ENCODE measurements at regions not wholly inside any gene's neighbourhood (a gene's known extent, or its start where the extent isn't known, plus 50 kb on each side); places are given as distances from the start of the nearest gene placed in this dataset.

DNA sequence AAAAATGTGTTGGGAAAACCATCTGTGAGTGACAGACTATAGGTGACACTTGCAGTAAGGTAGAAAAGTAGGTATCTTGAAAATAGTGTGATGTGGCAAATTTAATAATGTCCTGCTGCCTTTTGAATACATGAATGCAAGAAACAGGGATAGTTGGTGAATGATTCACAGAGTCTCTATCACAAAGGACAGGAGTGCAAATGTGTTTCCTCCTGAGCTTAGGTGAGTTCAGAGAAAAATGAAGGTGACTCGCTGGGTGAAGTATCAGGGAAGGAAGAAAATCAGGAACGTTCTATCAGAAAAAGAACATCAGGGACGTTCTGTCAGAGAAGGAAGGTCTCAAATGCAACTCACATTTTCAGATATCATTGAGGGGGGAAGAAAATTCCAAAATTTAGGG is 557.8 kb upstream of the SLC35B3 start:
- CTCF ChIA-PET: no interaction called here
- no peaks in the 10 kb centered on the region for H3K36me3 ChIP-seq (ENCODE audit: control insufficient read depth in 2 of 2, extremely low read depth in 1 of 2, insufficient read depth in 2 of 2, low read length in 2 of 2)
- TF ChIP-seq MYC (IDR thresholded peaks at IDR 0.05; ENCODE audit: low read depth, low read length) (no peak), POLR2A (IDR thresholded peaks at IDR 0.05; ENCODE audit: low read depth, low read length) (no peak), FOS (IDR thresholded peaks at IDR 0.05; ENCODE audit: borderline replicate concordance, insufficient read depth, low read length) (no peak), POLR2AphosphoS5 (IDR thresholded peaks at IDR 0.05; ENCODE audit: insufficient read depth, low read depth, low read length) (no peak), JUN (IDR thresholded peaks at IDR 0.05; ENCODE audit: borderline replicate concordance, insufficient read depth, insufficient read length, low read depth) (no peak), EZH2 (IDR thresholded peaks at IDR 0.05; ENCODE audit: borderline replicate concordance, low read depth, low read length, severe bottlenecking) (no peak), GATA2 (IDR thresholded peaks at IDR 0.05; ENCODE audit: insufficient read depth, insufficient read length, low read depth, low read length) (no peak)
- TF ChIP-seq, protein P1, sequence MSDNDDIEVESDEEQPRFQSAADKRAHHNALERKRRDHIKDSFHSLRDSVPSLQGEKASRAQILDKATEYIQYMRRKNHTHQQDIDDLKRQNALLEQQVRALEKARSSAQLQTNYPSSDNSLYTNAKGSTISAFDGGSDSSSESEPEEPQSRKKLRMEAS (IDR thresholded peaks at IDR 0.05; ENCODE audit: insufficient read depth, insufficient read length): no peak
- TF ChIP-seq, protein P2, sequence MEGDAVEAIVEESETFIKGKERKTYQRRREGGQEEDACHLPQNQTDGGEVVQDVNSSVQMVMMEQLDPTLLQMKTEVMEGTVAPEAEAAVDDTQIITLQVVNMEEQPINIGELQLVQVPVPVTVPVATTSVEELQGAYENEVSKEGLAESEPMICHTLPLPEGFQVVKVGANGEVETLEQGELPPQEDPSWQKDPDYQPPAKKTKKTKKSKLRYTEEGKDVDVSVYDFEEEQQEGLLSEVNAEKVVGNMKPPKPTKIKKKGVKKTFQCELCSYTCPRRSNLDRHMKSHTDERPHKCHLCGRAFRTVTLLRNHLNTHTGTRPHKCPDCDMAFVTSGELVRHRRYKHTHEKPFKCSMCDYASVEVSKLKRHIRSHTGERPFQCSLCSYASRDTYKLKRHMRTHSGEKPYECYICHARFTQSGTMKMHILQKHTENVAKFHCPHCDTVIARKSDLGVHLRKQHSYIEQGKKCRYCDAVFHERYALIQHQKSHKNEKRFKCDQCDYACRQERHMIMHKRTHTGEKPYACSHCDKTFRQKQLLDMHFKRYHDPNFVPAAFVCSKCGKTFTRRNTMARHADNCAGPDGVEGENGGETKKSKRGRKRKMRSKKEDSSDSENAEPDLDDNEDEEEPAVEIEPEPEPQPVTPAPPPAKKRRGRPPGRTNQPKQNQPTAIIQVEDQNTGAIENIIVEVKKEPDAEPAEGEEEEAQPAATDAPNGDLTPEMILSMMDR (IDR thresholded peaks at IDR 0.05; ENCODE audit: extremely low read depth in 1 of 2, insufficient read depth in 1 of 2, low read depth in 1 of 2, low read length in 2 of 2): no peak
- H3K79me2 ChIP-seq (ENCODE audit: control insufficient read depth, insufficient read depth, low read length): no peaks in the 10 kb centered on the region
- no peaks in the 10 kb centered on the region for H4K20me1 ChIP-seq (replicated peaks; ENCODE audit: control insufficient read depth, extremely low read depth, insufficient read depth, low read length)
- no TSS peak for BruUV-seq (replicated peaks)
- dilution Hi-C loops (cut with MboI; ENCODE audit: extremely low pct_ligation_motif_present, low sequenced_read_pairs): no loop called here
- POLR2A ChIA-PET: no interaction called here
- no peak overlapping the region for H3K9ac ChIP-seq (replicated peaks; ENCODE audit: extremely low read depth, insufficient read depth, low read length)
- no peak for DNase-seq (ENCODE audit: low read depth, low spot score)
- no peaks in the 10 kb centered on the region for H3K4me1 ChIP-seq (ENCODE audit: control insufficient read depth, extremely low read depth, insufficient read depth, low read length)
- no peak for FAIRE-seq
- H3K4me2 ChIP-seq (ENCODE audit: insufficient read depth, low read length): no peak overlapping the region
- no peaks in the 10 kb centered on the region for H3K9me1 ChIP-seq (replicated peaks; ENCODE audit: control insufficient read depth, extremely low read depth, insufficient read depth, low read length)
- H3K27me3 ChIP-seq (ENCODE audit: control insufficient read depth in 2 of 2, insufficient read depth in 2 of 2, low read length in 2 of 2): no peaks in the 10 kb centered on the region
- intact Hi-C loops (cut with micrococcal nuclease): no loop called here
- H3K27ac ChIP-seq (ENCODE audit: insufficient read depth, low read depth, low read length): no peak overlapping the region
- no peak overlapping the region for H3K4me3 ChIP-seq (replicated peaks in 1 of 3; ENCODE audit: insufficient read depth in 1 of 3, low read depth in 1 of 3, low read length in 3 of 3)
- H3K9me3 ChIP-seq (replicated peaks; ENCODE audit: control insufficient read depth, insufficient read depth, low read length): no peaks in the 10 kb centered on the region
- no peak overlapping the region for H2AFZ ChIP-seq (ENCODE audit: low read depth, low read length)
